Fibroblast of mammary gland (primary cell): ENCODE measurements at regions not wholly inside any gene's neighbourhood (a gene's known extent, or its start where the extent isn't known, plus 50 kb on each side); places are given as distances from the start of the nearest gene placed in this dataset.
A peak's percentile ranks its signal among the peaks of the same experiment; 100 is the strongest.

ENCODE experiments used
- DNase-seq: peaks from one replicate; pipeline ENCODE4 v3.0.0-alpha.2; 2010; ENCODE audit warnings: low read depth
- H3K4me3 ChIP-seq: 2 replicates; pipeline ENCODE4 v1.5.1; 2011; ENCODE audit warnings: low read depth, mild to moderate bottlenecking, low read length, moderate library complexity; ENCODE audit not compliant: control insufficient read depth
- TF ChIP-seq, protein P1 (sequence below): conservative IDR thresholded peaks from 2 replicates; pipeline ENCODE4 v1.5.1; 2011; ENCODE audit warnings: low read depth, low read length, inconsistent platforms; ENCODE audit not compliant: control insufficient read depth, insufficient read depth

DNA sequence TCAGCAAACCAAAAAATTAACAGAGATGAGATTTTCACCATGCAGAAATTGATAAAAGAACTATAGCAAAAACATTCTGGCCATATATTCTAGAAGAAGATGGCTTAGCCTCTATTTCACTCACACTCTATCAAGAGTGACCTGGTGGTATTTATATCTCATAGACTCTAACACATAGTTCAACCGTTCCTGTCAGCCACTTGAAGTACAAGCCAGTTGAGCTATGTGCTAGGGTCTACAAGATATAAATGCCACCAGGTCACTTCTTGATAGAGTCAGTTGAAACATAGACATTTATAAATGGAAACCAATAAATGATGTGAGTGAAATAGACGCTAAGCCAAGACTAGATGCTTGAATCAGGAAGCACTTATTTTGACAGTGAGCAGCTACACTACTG lies 836.7 kb upstream of the EPHA5 start:
- TF ChIP-seq, protein P1, sequence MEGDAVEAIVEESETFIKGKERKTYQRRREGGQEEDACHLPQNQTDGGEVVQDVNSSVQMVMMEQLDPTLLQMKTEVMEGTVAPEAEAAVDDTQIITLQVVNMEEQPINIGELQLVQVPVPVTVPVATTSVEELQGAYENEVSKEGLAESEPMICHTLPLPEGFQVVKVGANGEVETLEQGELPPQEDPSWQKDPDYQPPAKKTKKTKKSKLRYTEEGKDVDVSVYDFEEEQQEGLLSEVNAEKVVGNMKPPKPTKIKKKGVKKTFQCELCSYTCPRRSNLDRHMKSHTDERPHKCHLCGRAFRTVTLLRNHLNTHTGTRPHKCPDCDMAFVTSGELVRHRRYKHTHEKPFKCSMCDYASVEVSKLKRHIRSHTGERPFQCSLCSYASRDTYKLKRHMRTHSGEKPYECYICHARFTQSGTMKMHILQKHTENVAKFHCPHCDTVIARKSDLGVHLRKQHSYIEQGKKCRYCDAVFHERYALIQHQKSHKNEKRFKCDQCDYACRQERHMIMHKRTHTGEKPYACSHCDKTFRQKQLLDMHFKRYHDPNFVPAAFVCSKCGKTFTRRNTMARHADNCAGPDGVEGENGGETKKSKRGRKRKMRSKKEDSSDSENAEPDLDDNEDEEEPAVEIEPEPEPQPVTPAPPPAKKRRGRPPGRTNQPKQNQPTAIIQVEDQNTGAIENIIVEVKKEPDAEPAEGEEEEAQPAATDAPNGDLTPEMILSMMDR, result no peak
- no peak overlapping the region for H3K4me3 ChIP-seq
- DNase-seq, result no peak

DNA sequence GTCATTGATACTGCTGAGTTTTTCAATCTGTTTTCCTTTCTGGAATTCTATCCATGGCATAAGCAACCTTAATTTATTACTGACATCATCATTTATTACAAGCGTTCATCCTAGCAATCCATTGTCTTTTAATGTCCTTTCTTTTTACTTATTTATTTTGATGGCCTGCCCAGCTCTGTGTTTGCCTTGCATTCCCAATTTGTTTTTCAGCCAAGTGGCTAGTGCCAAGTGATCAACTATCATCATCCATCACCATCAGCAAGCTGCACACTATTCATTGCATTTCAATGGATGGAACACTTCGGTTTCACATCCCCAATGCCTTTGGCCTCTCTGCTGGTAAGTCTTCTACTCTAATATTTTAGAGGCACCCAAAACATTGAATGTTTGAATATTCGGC lies 831.7 kb upstream of the EPHA5 start:
- TF ChIP-seq, protein P1, result no peak
- DNase-seq, result no peak
- H3K4me3 ChIP-seq, result no peak overlapping the region

DNA sequence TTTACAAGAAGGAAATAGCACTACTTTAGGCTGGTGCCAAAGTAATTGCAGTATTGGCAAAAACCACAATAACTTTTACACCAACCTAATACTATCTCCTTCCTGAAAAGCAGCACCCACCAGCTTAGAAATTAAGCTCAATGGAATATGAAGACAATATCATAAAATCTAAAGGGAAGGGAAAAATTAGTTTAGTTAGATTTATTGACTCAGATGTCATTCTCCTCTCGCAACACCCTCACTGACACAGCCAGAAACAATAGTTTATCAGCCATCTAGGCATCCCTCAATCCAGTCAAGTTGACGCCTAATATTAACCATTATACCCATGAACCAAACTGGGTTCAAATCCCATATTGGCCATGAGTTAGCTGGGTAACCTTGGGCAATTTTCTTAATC lies 820.4 kb upstream of the EPHA5 start:
- DNase-seq, result no peak
- H3K4me3 ChIP-seq, result no peak overlapping the region
- TF ChIP-seq, protein P1, result no peak

DNA sequence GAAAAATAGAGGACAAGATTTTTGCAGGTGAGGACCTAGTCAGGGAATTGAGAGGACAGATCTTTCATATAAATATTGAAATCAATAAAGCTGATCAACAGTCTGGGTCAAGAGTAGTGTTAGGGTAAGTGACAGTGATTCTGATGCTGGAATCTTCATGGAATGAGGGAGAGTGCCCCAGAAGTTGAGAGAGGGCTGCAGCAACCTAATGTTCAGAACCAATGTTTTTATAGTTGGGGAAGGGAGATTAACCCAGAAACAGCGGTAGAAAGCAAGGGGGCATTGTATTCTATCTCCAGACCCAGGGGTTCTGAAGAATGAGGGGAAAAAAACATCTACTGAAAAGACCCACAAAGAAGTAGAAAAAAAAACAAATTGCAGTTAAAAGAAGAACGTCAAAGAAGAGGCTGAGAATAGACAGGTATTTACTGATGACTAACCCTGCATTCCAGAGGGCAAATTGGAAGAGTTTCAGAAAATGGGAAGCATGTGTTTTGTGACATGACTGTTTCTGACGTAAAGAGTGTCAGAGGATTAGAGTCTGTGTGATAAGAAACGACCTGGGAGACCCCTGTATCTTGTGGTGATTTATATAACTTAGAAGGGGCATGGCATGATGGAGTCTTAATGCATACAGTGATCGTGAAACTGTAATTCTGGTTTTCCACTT lies 819.6 kb upstream of the EPHA5 start:
- no peak overlapping the region for H3K4me3 ChIP-seq
- DNase-seq, result peak; percentile 7
- TF ChIP-seq, protein P1, result no peak

DNA sequence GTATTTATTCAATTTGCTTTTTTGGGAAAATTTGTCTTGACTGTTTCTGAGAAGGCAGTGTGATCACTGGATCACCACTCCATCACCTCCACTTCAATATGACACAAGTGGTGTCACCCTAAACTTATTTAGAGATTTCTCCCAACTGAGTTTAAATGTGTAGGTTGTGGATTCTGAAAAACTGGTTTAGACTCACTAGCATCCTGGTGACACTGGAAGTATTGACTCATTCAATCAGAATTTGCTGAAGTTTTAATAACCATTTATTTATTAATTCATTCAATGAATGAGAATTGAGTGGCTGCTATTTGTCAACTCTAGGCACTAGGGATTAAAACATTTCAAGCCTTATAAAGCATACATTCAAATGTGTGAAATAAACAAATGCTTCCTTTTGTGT lies 819.1 kb upstream of the EPHA5 start:
- H3K4me3 ChIP-seq, result no peak overlapping the region
- TF ChIP-seq, protein P1, result no peak
- no peak for DNase-seq

DNA sequence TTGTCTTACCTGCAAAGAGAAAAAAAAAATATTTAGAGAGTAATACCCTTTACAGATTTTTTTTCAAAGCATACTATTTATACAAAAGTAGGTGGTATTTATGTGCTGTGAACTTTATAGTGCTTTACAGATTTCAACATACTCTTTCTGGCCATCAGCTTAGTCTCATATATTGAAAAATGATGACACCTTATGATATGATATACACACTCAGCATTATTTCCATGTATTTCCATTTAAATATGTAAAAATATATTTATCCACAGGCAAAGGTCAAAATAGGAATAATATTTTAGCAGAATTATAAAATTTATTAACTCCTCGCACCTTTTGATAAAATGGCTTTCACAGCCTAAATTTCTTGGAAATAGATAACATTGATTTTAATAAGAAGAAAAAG lies 815.8 kb upstream of the EPHA5 start:
- no peak overlapping the region for H3K4me3 ChIP-seq

More for the DNA sequence above, 815.8 kb upstream of the EPHA5 start:
- TF ChIP-seq, protein P1, result no peak
- DNase-seq, result no peak
